ENCODE measurements at regions not wholly inside any gene's neighbourhood (a gene's known extent, or its start where the extent isn't known, plus 50 kb on each side); places are given as distances from the start of the nearest gene placed in this dataset.

- no peak overlapping the region for H3K4me3 ChIP-seq (IDR thresholded peaks at IDR 0.05; ENCODE audit: insufficient read depth, low read depth, low read length)
- no peak overlapping the region for H2AFZ ChIP-seq (ENCODE audit: low read depth)
- H3K27me3 ChIP-seq (ENCODE audit: insufficient read depth, low read depth) = no peaks in the 10 kb centered on the region
- TF ChIP-seq, protein P1, sequence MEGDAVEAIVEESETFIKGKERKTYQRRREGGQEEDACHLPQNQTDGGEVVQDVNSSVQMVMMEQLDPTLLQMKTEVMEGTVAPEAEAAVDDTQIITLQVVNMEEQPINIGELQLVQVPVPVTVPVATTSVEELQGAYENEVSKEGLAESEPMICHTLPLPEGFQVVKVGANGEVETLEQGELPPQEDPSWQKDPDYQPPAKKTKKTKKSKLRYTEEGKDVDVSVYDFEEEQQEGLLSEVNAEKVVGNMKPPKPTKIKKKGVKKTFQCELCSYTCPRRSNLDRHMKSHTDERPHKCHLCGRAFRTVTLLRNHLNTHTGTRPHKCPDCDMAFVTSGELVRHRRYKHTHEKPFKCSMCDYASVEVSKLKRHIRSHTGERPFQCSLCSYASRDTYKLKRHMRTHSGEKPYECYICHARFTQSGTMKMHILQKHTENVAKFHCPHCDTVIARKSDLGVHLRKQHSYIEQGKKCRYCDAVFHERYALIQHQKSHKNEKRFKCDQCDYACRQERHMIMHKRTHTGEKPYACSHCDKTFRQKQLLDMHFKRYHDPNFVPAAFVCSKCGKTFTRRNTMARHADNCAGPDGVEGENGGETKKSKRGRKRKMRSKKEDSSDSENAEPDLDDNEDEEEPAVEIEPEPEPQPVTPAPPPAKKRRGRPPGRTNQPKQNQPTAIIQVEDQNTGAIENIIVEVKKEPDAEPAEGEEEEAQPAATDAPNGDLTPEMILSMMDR (conservative IDR thresholded peaks at IDR 0.05; ENCODE audit: low read depth, low read length) = no peak
- H3K4me1 ChIP-seq (ENCODE audit: low read depth, poor library complexity, severe bottlenecking) = no peaks in the 10 kb centered on the region
- no peak overlapping the region for H3K4me2 ChIP-seq
- no peak overlapping the region for H3K27ac ChIP-seq
- H3K9ac ChIP-seq = no peak overlapping the region
- no peaks in the 10 kb centered on the region for H3K79me2 ChIP-seq (ENCODE audit: insufficient read depth, low read depth)
- no peaks in the 10 kb centered on the region for H3K36me3 ChIP-seq (ENCODE audit: insufficient read depth)
- H4K20me1 ChIP-seq (ENCODE audit: insufficient read depth) = no peaks in the 10 kb centered on the region
Observed at GRCh38 chr16:13858873-13859580, 60.9 kb upstream of the ERCC4 start.

DNA sequence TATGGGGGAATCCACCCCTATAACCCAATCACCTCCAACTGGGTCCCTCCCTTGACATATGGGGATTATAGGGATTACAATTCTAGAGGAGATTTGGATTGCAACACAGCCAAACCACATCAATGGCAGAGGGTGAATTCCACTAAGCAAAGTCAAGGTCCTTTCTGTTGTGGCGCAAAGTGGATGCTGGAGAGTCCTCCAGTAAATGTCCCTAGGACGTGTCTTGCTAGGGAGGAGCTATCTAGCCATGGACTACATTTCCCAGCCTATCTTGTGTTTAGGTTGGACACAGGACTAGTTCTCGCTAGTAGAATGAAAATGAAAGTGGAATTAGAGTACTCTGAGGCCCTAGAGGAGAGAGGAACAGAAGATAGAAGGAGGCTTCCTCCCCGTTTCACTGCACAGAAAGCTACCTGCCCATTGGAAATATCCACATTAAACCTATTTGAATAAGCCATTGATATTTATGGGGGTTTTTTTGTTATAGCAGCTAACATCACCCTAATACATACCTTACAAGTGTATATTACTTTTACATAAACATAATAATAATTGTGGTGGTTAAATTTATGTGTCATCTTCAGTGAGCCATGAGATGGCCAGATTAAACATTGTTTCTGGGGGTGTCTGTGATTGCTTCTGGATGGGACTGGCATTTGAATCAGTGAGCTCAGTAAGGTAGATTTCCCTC, 56.7 kb upstream of the ERCC4 start:
- Histone ChIP-seq H3K27ac (no peak overlapping the region), H2AFZ (ENCODE audit: low read depth) (no peak overlapping the region), H3K36me3 (ENCODE audit: insufficient read depth) (no peaks in the 10 kb centered on the region), H3K9ac (no peak overlapping the region), H3K4me3 (IDR thresholded peaks at IDR 0.05; ENCODE audit: insufficient read depth, low read depth, low read length) (no peak overlapping the region), H3K27me3 (ENCODE audit: insufficient read depth, low read depth) (no peaks in the 10 kb centered on the region), H3K4me2 (no peak overlapping the region), H3K79me2 (ENCODE audit: insufficient read depth, low read depth) (no peaks in the 10 kb centered on the region), H4K20me1 (ENCODE audit: insufficient read depth) (no peaks in the 10 kb centered on the region), H3K4me1 (ENCODE audit: low read depth, poor library complexity, severe bottlenecking) (no peaks in the 10 kb centered on the region)
- TF ChIP-seq, protein P1 (conservative IDR thresholded peaks at IDR 0.05; ENCODE audit: low read depth, low read length) = no peak

GRCh38 chr16:13864689-13865088, 55.3 kb upstream of the ERCC4 start:
- H3K79me2 ChIP-seq (ENCODE audit: insufficient read depth, low read depth) = no peaks in the 10 kb centered on the region
- no peaks in the 10 kb centered on the region for H3K36me3 ChIP-seq (ENCODE audit: insufficient read depth)
- TF ChIP-seq, protein P1 (conservative IDR thresholded peaks at IDR 0.05; ENCODE audit: low read depth, low read length) = no peak
- no peaks in the 10 kb centered on the region for H4K20me1 ChIP-seq (ENCODE audit: insufficient read depth)
- no peak overlapping the region for H3K27ac ChIP-seq
- no peaks in the 10 kb centered on the region for H3K4me1 ChIP-seq (ENCODE audit: low read depth, poor library complexity, severe bottlenecking)
- no peak overlapping the region for H3K4me3 ChIP-seq (IDR thresholded peaks at IDR 0.05; ENCODE audit: insufficient read depth, low read depth, low read length)
- H3K4me2 ChIP-seq = no peak overlapping the region
- H3K9ac ChIP-seq = no peak overlapping the region
- no peak overlapping the region for H2AFZ ChIP-seq (ENCODE audit: low read depth)
- H3K27me3 ChIP-seq (ENCODE audit: insufficient read depth, low read depth) = no peaks in the 10 kb centered on the region

DNA sequence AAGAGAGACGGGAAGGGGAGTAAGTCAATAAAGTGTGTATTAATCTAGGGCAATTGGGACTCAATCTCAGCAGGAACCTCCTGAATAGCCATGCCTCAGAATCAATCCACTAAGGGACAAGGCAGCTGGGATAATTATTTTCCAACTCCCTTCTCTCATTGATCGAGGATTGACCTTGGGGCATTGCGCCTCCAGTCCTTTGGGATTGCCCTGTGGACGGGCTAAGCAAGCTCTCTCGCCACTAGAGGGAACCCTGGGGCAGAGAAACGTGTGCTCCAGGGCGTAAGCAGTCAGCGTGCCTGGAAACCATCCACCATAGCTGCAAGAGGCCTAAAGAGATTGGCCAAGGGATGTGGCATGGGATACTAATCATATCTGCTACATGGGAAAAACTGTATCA, 53.9 kb upstream of the ERCC4 start:
- H3K4me3 ChIP-seq (IDR thresholded peaks at IDR 0.05; ENCODE audit: insufficient read depth, low read depth, low read length) = no peak overlapping the region

More for the DNA sequence above, 53.9 kb upstream of the ERCC4 start:
- TF ChIP-seq, protein P1 (conservative IDR thresholded peaks at IDR 0.05; ENCODE audit: low read depth, low read length) = peak; percentile 67
- Histone ChIP-seq H3K27ac (no peak overlapping the region), H3K79me2 (ENCODE audit: insufficient read depth, low read depth) (no peaks in the 10 kb centered on the region), H3K4me1 (ENCODE audit: low read depth, poor library complexity, severe bottlenecking) (no peaks in the 10 kb centered on the region), H3K36me3 (ENCODE audit: insufficient read depth) (no peaks in the 10 kb centered on the region), H3K27me3 (ENCODE audit: insufficient read depth, low read depth) (no peaks in the 10 kb centered on the region), H2AFZ (ENCODE audit: low read depth) (no peak overlapping the region), H3K4me2 (no peak overlapping the region), H4K20me1 (ENCODE audit: insufficient read depth) (no peaks in the 10 kb centered on the region), H3K9ac (no peak overlapping the region)

Measured in KMS-11 (cell line).